AG04449 (cell line): ENCODE measurements at regions not wholly inside any gene's neighbourhood (a gene's known extent, or its start where the extent isn't known, plus 50 kb on each side); places are given as distances from the start of the nearest gene placed in this dataset.

Experiments used
- CTCF ChIA-PET: fragments of 350-600 bp; formaldehyde crosslinking; extraction: SDS; loops from one replicate; lab custom pipeline; 2021; ENCODE audit warnings: antibody characterized with exemption; lab: Yijun Ruan, JAX
- POLR2A ChIA-PET: fragments of 400-600, 350-600 bp; formaldehyde crosslinking; extraction: SDS; loops from one replicate; lab custom pipeline; 2020; ENCODE audit warnings: antibody characterized with exemption, inconsistent platforms; lab: Yijun Ruan, JAX
- DNase-seq: peaks from one replicate; pipeline ENCODE4 v3.0.0-alpha.2; 2010; ENCODE audit warnings: low read depth, low spot score
- H3K4me3 ChIP-seq: 2 replicates; pipeline ENCODE4 v1.5.1; 2011; ENCODE audit warnings: low read depth, mild to moderate bottlenecking, control low read depth, low read length
- TF ChIP-seq, protein P1 (sequence below): IDR thresholded peaks from one replicate; pipeline ENCODE4 v1.5.1; 2011; ENCODE audit warnings: mild to moderate bottlenecking, moderate library complexity, low read length, control low read depth, inconsistent platforms; ENCODE audit not compliant: insufficient read depth; ENCODE audit errors: missing control alignments

- TF ChIP-seq, protein P1, sequence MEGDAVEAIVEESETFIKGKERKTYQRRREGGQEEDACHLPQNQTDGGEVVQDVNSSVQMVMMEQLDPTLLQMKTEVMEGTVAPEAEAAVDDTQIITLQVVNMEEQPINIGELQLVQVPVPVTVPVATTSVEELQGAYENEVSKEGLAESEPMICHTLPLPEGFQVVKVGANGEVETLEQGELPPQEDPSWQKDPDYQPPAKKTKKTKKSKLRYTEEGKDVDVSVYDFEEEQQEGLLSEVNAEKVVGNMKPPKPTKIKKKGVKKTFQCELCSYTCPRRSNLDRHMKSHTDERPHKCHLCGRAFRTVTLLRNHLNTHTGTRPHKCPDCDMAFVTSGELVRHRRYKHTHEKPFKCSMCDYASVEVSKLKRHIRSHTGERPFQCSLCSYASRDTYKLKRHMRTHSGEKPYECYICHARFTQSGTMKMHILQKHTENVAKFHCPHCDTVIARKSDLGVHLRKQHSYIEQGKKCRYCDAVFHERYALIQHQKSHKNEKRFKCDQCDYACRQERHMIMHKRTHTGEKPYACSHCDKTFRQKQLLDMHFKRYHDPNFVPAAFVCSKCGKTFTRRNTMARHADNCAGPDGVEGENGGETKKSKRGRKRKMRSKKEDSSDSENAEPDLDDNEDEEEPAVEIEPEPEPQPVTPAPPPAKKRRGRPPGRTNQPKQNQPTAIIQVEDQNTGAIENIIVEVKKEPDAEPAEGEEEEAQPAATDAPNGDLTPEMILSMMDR = no peak
- ChIA-PET CTCF (no interaction called here), POLR2A (no interaction called here)
- DNase-seq = no peak
- H3K4me3 ChIP-seq = no peak overlapping the region
Observed at GRCh38 chr4:85376285-85376684, 98.7 kb upstream of the ARHGAP24 start.

DNA sequence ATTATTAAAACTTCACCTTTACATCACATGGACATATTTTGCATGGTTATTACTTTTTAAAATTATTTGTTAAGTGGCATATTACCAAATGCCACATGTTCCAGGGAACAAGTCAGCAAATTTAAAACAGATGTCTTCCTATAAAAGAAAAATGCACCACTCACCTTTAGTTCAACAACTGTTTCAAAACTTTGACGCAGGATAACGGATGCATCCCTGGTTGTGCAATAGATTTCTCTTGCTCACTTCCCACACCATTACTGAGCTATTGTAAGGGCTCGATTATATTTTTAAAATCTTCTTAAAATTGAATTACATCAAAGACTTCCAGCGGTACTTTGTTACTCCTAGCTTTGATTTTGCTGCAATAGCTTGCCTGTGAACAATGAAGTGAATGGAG, 93.0 kb upstream of the ARHGAP24 start:
- TF ChIP-seq, protein P1 = no peak
- CTCF ChIA-PET = interaction anchor here (1.4 kb wide), 1 partner anchor 17 kb away, joined by 3 read pairs; no protein-coding TSS in a partner anchor
- POLR2A ChIA-PET = no interaction called here
- no peak overlapping the region for H3K4me3 ChIP-seq
- DNase-seq = no peak

GRCh38 chr4:85391071-85391470, 83.9 kb upstream of the ARHGAP24 start:
- ChIA-PET POLR2A (interaction anchor here (1.0 kb wide), 1 partner anchor 11 kb away, joined by 3 read pairs; no protein-coding TSS in a partner anchor), CTCF (no interaction called here)
- no peak overlapping the region for H3K4me3 ChIP-seq
- TF ChIP-seq, protein P1 = no peak
- no peak for DNase-seq

- TF ChIP-seq, protein P1 = no peak
- ChIA-PET POLR2A (interaction anchor here (1.0 kb wide), 1 partner anchor 11 kb away, joined by 3 read pairs; no protein-coding TSS in a partner anchor), CTCF (no interaction called here)
- no peak for DNase-seq
- no peak overlapping the region for H3K4me3 ChIP-seq
Observed at GRCh38 chr4:85391589-85392410, 83.2 kb upstream of the ARHGAP24 start.

GRCh38 chr4:85393201-85393600, 81.7 kb upstream of the ARHGAP24 start:
- DNase-seq = no peak
- POLR2A ChIA-PET = no interaction called here
- TF ChIP-seq, protein P1 = no peak
- CTCF ChIA-PET = no interaction called here
- no peak overlapping the region for H3K4me3 ChIP-seq

GRCh38 chr4:85398276-85398675, 76.7 kb upstream of the ARHGAP24 start:
- ChIA-PET CTCF (interaction anchor here (1.0 kb wide), 1 partner anchor 350 kb away, joined by 5 read pairs; no protein-coding TSS in a partner anchor), POLR2A (no interaction called here)
- no peak for DNase-seq
- no peak overlapping the region for H3K4me3 ChIP-seq
- TF ChIP-seq, protein P1 = no peak
